ENCODE measurements at regions not wholly inside any gene's neighbourhood (a gene's known extent, or its start where the extent isn't known, plus 50 kb on each side); places are given as distances from the start of the nearest gene placed in this dataset.

DNA sequence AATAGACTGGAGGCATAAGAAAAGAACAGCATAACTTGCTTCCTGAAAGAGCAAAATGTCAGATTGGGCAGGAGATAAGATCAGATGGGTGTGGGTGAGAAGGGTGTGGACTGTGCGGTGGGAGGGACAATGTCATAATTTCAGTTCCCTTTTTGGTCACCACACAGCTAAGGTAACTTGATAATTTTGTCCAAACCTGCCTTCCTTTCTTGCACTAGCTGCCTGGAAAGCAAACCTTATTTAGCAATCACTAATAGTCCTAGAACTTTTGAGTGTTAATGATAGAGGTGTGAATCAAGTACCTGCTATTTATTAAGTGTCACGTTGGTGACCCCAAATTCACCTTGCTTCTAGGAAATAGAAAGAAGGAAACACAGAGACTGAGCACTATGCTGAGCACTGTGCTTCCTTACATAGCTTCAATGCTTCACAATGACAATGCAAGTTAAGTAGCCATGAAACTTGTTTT lies 72.4 kb upstream of the SP4 start:
- WGBS, result 33% methylated on average over 2 of the region's 2 CpGs
- H3K4me1 ChIP-seq (replicated peaks), result no peaks in the 10 kb centered on the region
- H3K27me3 ChIP-seq (replicated peaks; ENCODE audit: insufficient read depth), result no peaks in the 10 kb centered on the region
- H3K36me3 ChIP-seq, result no peaks in the 10 kb centered on the region
- no peak for DNase-seq (ENCODE audit: low spot score)
- H3K4me3 ChIP-seq, result no peak overlapping the region
- TF ChIP-seq POLR2A (IDR thresholded peaks at IDR 0.05), result no peak
- TF ChIP-seq, protein P1, sequence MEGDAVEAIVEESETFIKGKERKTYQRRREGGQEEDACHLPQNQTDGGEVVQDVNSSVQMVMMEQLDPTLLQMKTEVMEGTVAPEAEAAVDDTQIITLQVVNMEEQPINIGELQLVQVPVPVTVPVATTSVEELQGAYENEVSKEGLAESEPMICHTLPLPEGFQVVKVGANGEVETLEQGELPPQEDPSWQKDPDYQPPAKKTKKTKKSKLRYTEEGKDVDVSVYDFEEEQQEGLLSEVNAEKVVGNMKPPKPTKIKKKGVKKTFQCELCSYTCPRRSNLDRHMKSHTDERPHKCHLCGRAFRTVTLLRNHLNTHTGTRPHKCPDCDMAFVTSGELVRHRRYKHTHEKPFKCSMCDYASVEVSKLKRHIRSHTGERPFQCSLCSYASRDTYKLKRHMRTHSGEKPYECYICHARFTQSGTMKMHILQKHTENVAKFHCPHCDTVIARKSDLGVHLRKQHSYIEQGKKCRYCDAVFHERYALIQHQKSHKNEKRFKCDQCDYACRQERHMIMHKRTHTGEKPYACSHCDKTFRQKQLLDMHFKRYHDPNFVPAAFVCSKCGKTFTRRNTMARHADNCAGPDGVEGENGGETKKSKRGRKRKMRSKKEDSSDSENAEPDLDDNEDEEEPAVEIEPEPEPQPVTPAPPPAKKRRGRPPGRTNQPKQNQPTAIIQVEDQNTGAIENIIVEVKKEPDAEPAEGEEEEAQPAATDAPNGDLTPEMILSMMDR (IDR thresholded peaks at IDR 0.05), result no peak
- no peak for TF ChIP-seq POLR2AphosphoS5 (IDR thresholded peaks at IDR 0.05)
- intact Hi-C loops (cut with DNase I), result no loop called here
- H3K27ac ChIP-seq, result no peak overlapping the region
- no peaks in the 10 kb centered on the region for H3K9me3 ChIP-seq

DNA sequence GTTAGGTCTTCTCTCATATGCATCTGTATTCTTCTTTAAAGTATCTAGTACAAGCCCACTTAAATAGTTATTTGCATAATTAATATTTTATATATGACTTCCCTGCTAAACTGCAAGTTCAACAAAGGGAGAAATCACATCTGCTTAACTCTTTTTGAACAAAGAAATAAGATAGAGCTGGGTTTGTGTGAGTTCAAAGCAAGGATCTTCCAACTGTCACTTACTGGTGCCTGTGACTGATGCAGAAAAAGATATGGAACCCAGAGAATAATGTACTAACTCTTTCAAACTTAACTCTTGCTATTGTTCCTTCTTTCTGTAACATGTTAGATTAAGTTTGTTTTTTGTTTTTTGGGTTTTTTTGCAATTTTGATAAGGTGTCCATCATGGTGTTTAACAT lies 71.3 kb upstream of the SP4 start:
- TF ChIP-seq POLR2A (IDR thresholded peaks at IDR 0.05), result no peak
- TF ChIP-seq, protein P1 (IDR thresholded peaks at IDR 0.05), result no peak
- no peak for TF ChIP-seq POLR2AphosphoS5 (IDR thresholded peaks at IDR 0.05)
- H3K9me3 ChIP-seq, result no peaks in the 10 kb centered on the region
- no peak for DNase-seq (ENCODE audit: low spot score)
- intact Hi-C loops (cut with DNase I), result no loop called here
- no peaks in the 10 kb centered on the region for H3K27me3 ChIP-seq (replicated peaks; ENCODE audit: insufficient read depth)
- H3K27ac ChIP-seq, result no peak overlapping the region
- no peaks in the 10 kb centered on the region for H3K36me3 ChIP-seq
- H3K4me1 ChIP-seq (replicated peaks), result no peaks in the 10 kb centered on the region
- H3K4me3 ChIP-seq, result no peak overlapping the region

DNA sequence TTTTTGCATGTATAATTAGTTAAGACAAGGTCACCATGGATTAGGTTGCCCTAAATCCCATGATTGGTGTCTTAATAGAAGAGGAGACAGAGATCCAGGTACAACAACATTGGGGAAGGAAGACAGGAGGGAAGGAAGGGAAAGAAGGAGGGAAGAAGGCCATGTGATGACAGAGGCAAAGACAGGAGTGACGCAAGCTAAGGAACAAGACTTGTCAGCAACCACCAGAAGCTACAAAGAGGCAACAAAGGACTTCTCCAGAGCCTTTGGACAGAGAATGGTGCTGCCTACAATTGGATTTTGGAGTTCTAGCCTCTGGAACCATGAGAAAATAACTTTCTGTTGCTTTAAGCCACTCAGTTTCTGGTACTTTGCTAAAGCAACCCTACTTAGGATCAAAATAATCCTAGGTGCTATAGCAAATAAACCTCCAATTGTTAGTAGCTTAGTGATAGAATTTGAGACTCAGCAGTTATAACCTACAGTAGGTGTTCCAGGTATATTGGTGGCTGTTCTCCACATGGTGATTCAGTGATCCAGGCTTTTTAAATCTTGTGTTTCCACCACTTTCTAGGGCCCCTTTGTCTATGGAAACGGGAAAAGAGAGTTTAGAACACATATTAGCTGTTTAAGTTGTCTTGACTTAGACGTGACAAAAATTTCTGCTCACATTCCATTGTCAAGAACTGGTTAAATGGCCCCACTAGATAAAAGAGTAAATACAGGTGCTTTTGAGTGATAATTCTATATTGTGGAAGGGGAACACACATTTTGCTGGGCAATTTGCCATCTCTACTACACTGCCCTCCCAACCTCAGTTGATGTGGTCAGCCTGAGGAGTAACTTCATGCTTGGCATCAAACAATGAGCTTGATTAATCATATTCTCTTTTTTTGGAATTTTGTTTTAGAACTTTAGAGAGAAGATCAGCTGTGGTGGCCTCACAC lies 70.5 kb upstream of the SP4 start:
- intact Hi-C loops (cut with DNase I), result no loop called here
- Histone ChIP-seq H3K4me1 (replicated peaks) (no peaks in the 10 kb centered on the region), H3K9me3 (no peaks in the 10 kb centered on the region), H3K36me3 (no peaks in the 10 kb centered on the region), H3K4me3 (no peak overlapping the region), H3K27ac (no peak overlapping the region), H3K27me3 (replicated peaks; ENCODE audit: insufficient read depth) (no peaks in the 10 kb centered on the region)
- TF ChIP-seq POLR2A (IDR thresholded peaks at IDR 0.05) (no peak), POLR2AphosphoS5 (IDR thresholded peaks at IDR 0.05) (no peak)
- TF ChIP-seq, protein P1 (IDR thresholded peaks at IDR 0.05), result no peak
- WGBS, result 76% methylated on average over 3 of the region's 3 CpGs
- no peak for DNase-seq (ENCODE audit: low spot score)

DNA sequence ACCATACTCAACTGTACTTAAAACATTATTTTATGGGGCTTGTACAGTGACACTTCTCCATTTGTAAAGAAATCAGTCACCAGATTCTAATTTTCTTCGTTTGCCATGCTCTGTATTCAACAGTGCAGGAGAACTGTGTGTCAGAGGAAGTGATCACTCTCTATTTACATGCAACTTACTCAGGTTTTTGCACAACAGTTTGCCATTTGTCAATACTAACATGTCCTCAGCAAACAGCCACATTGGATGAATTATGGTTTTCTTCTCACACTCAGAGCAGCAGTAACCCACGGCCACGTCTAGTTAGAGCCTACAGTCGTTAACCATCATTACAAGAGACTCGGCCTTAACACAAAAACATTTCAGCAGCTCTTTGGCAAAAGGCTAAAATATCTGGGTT lies 69.2 kb upstream of the SP4 start:
- H3K36me3 ChIP-seq, result no peaks in the 10 kb centered on the region
- no peak overlapping the region for H3K27ac ChIP-seq
- H3K4me3 ChIP-seq, result no peak overlapping the region
- DNase-seq (ENCODE audit: low spot score), result no peak
- no peak for TF ChIP-seq POLR2A (IDR thresholded peaks at IDR 0.05)
- TF ChIP-seq, protein P1 (IDR thresholded peaks at IDR 0.05), result no peak
- TF ChIP-seq POLR2AphosphoS5 (IDR thresholded peaks at IDR 0.05), result no peak
- H3K4me1 ChIP-seq (replicated peaks), result no peaks in the 10 kb centered on the region
- H3K9me3 ChIP-seq, result no peaks in the 10 kb centered on the region
- intact Hi-C loops (cut with DNase I), result no loop called here
- WGBS, result 69% methylated on average over 5 of the region's 5 CpGs
- no peaks in the 10 kb centered on the region for H3K27me3 ChIP-seq (replicated peaks; ENCODE audit: insufficient read depth)

DNA sequence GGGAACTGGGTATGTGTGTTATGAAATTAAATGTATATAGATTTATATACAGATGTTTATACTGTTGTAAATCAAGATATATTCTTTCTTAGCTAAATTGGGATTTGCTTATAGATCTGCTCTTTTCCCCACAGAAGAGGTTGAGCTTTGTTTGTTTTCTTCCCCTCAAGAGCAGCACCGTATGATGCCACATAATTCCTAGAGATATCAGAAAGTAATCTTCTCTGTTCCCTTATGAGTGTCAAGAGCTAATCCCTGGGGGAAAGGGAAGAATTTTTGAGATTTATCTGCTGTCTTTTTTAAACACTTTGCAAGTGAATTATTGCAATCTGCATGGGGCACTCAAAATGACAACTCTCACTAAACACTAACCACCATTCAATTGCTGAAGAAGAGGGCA lies 68.7 kb upstream of the SP4 start:
- no peaks in the 10 kb centered on the region for H3K36me3 ChIP-seq
- 41% methylated on average over 1 of the region's 1 CpG for WGBS
- no peaks in the 10 kb centered on the region for H3K9me3 ChIP-seq

More for the DNA sequence above, 68.7 kb upstream of the SP4 start:
- Histone ChIP-seq H3K27me3 (replicated peaks; ENCODE audit: insufficient read depth) (no peaks in the 10 kb centered on the region), H3K4me3 (no peak overlapping the region), H3K27ac (no peak overlapping the region), H3K4me1 (replicated peaks) (no peaks in the 10 kb centered on the region)
- no peak for DNase-seq (ENCODE audit: low spot score)
- TF ChIP-seq POLR2AphosphoS5 (IDR thresholded peaks at IDR 0.05) (no peak), POLR2A (IDR thresholded peaks at IDR 0.05) (no peak)
- TF ChIP-seq, protein P1 (IDR thresholded peaks at IDR 0.05), result no peak
- intact Hi-C loops (cut with DNase I), result no loop called here
